Neuronal stem cell (in vitro differentiated cells): ENCODE measurements at regions not wholly inside any gene's neighbourhood (a gene's known extent, or its start where the extent isn't known, plus 50 kb on each side); places are given as distances from the start of the nearest gene placed in this dataset.

Experiments
- DNase-seq: peaks from one replicate; pipeline ENCODE4 v3.0.0-alpha.2; 2013; ENCODE audit warnings: low spot score
- H2AFZ ChIP-seq: one replicate; pipeline ENCODE4 v1.6.1; 2013; ENCODE audit warnings: mild to moderate bottlenecking, low read length, inconsistent platforms
- H2AK5ac ChIP-seq: 2 replicates; pipeline ENCODE4 v1.6.1; 2013; ENCODE audit warnings: low read depth, mild to moderate bottlenecking, inconsistent platforms, low read length, moderate library complexity, mixed read lengths
- H2BK120ac ChIP-seq: 2 replicates; pipeline ENCODE4 v1.6.1; 2013; ENCODE audit warnings: low read depth, mild to moderate bottlenecking, inconsistent platforms, low read length, moderate library complexity, mixed read lengths
- H2BK12ac ChIP-seq: one replicate; pipeline ENCODE4 v1.6.1; 2013; ENCODE audit warnings: low read length, inconsistent platforms
- H2BK15ac ChIP-seq: 2 replicates; pipeline ENCODE4 v1.6.1; 2013; ENCODE audit warnings: mild to moderate bottlenecking, low read length, inconsistent platforms, mixed read lengths
- H2BK5ac ChIP-seq: one replicate; pipeline ENCODE4 v1.6.1; 2013; ENCODE audit warnings: inconsistent platforms, mild to moderate bottlenecking, low read length, moderate library complexity
- H3K14ac ChIP-seq: one replicate; pipeline ENCODE4 v1.6.1; 2013; ENCODE audit warnings: low read length, inconsistent platforms
- H3K18ac ChIP-seq: 2 replicates; pipeline ENCODE4 v1.6.1; 2013; ENCODE audit warnings: low read length, inconsistent platforms
- H3K23ac ChIP-seq: 2 replicates; pipeline ENCODE4 v1.6.1; 2013; ENCODE audit warnings: low read depth, mild to moderate bottlenecking, mixed read lengths, low read length, inconsistent platforms; ENCODE audit not compliant: poor library complexity
- H3K27ac ChIP-seq: replicated peaks from 3 replicates; pipeline ENCODE4 v1.5.1; 2013; ENCODE audit warnings: low read length, inconsistent platforms
- H3K27me3 ChIP-seq, 3 experiments: 2 replicates each; pipeline ENCODE4 v1.6.1; 2013; ENCODE audit warnings: low read length in 3 of 3, mild to moderate bottlenecking in 2 of 3, inconsistent platforms in 1 of 3, low read depth in 1 of 3, mixed read lengths in 1 of 3, moderate library complexity in 1 of 3; ENCODE audit not compliant: control insufficient read depth in 3 of 3, insufficient read depth in 3 of 3
- H3K36me3 ChIP-seq, 2 donors: replicated peaks in 1 of 2; 2 replicates each; pipeline ENCODE4 v1.6.1; 2013; ENCODE audit warnings: low read length in 2 of 2; ENCODE audit not compliant: control insufficient read depth in 2 of 2, insufficient read depth in 2 of 2
- H3K4ac ChIP-seq: 2 replicates; pipeline ENCODE4 v1.6.1; 2013; ENCODE audit warnings: inconsistent platforms, mild to moderate bottlenecking, low read length, moderate library complexity
- H3K4me1 ChIP-seq, 2 donors: 1 replicate in 1 of 2; 2 replicates in 1 of 2; pipeline ENCODE4 v1.6.1; 2013; ENCODE audit warnings: low read length in 2 of 2, low read depth in 1 of 2; ENCODE audit not compliant: control insufficient read depth in 2 of 2, insufficient read depth in 1 of 2
- H3K4me2 ChIP-seq: one replicate; pipeline ENCODE4 v1.6.1; 2013; ENCODE audit warnings: mild to moderate bottlenecking, low read length, inconsistent platforms; ENCODE audit not compliant: insufficient read depth, poor library complexity, severe bottlenecking
- H3K4me3 ChIP-seq, 2 donors: 2 replicates each; pipeline ENCODE4 v1.5.1; 2013; ENCODE audit warnings: low read length in 2 of 2, mild to moderate bottlenecking in 2 of 2, inconsistent platforms in 1 of 2, moderate library complexity in 1 of 2
- H3K79me1 ChIP-seq: one replicate; pipeline ENCODE4 v1.6.1; 2013; ENCODE audit warnings: low read depth, mild to moderate bottlenecking, inconsistent platforms, low read length, moderate library complexity
- H3K9ac ChIP-seq: one replicate; pipeline ENCODE4 v1.6.1; 2013; ENCODE audit warnings: mild to moderate bottlenecking, low read depth, low read length, inconsistent platforms; ENCODE audit not compliant: poor library complexity
- H3K9me3 ChIP-seq, 2 donors: replicated peaks in 1 of 2; 2 replicates each; pipeline versions ENCODE3 to v1.6.1; 2013; ENCODE audit warnings: low read length in 2 of 2, mild to moderate bottlenecking in 2 of 2, inconsistent platforms in 1 of 2, low read depth in 1 of 2, mixed read lengths in 1 of 2, moderate library complexity in 1 of 2; ENCODE audit not compliant: control insufficient read depth in 2 of 2, insufficient read depth in 1 of 2
- H4K8ac ChIP-seq: one replicate; pipeline ENCODE4 v1.6.1; 2013; ENCODE audit warnings: low read depth, mild to moderate bottlenecking, inconsistent platforms, low read length, moderate library complexity
- H4K91ac ChIP-seq: one replicate; pipeline ENCODE4 v1.6.1; 2013; ENCODE audit warnings: low read length, low read depth, mild to moderate bottlenecking, inconsistent platforms; ENCODE audit not compliant: poor library complexity
- WGBS, 2 donors: extraction: QIAGEN DNeasy Blood & Tissue Kit; methylation state at CpG; one replicate each; pipeline ENCODE4 v1.1.7; 2013; ENCODE audit warnings: missing lambda C conversion rate in 2 of 2, mixed read lengths in 1 of 2; ENCODE audit not compliant: insufficient read length in 2 of 2, insufficient replicate concordance in 1 of 2; ENCODE audit errors: extremely low coverage in 2 of 2; 5-methylcytosine and 5-hydroxymethylcytosine counted together

GRCh38 chr18:11266781-11267480 is 117.6 kb upstream of the PIEZO2 start:
- Histone ChIP-seq H2BK12ac (no peak overlapping the region), H3K79me1 (no peaks in the 10 kb centered on the region), H3K36me3 (no peaks in the 10 kb centered on the region), H3K4me3 (no peak overlapping the region), H3K27me3 (no peaks in the 10 kb centered on the region), H3K4ac (no peak overlapping the region), H3K9ac (no peak overlapping the region), H4K8ac (no peak overlapping the region), H3K4me2 (no peak overlapping the region), H2AK5ac (no peak overlapping the region), H2BK5ac (no peak overlapping the region), H3K9me3 (no peaks in the 10 kb centered on the region), H2BK120ac (no peak overlapping the region), H3K18ac (peak overlapping the region; percentile 11), H3K27ac (no peak overlapping the region), H2AFZ (no peak overlapping the region), H4K91ac (no peak overlapping the region), H3K23ac (no peak overlapping the region), H2BK15ac (no peak overlapping the region), H3K14ac (no peak overlapping the region), H3K4me1 (peaks cover 0 to 2% of the 10 kb centered on the region in 2 donors)
- 100% methylated on average over 1 of the region's 10 CpGs; no CpG with 5 or more reads in 1 of the 2 donors for WGBS, 2 donors
- no peak for DNase-seq

- H2BK15ac ChIP-seq = no peak overlapping the region
- no peaks in the 10 kb centered on the region for H3K9me3 ChIP-seq
- no peak overlapping the region for H3K4me2 ChIP-seq
- peaks cover 0 to 5% of the 10 kb centered on the region in 2 donors for H3K4me1 ChIP-seq
- no peak overlapping the region for H3K4me3 ChIP-seq
- DNase-seq = no peak
- H2BK12ac ChIP-seq = no peak overlapping the region
- peak overlapping the region; percentile 64 for H3K27ac ChIP-seq
- no peak overlapping the region for H4K91ac ChIP-seq
- no peak overlapping the region for H3K23ac ChIP-seq
- no peak overlapping the region for H4K8ac ChIP-seq
- H3K14ac ChIP-seq = no peak overlapping the region
- no peak overlapping the region for H3K4ac ChIP-seq
- H3K79me1 ChIP-seq = no peaks in the 10 kb centered on the region
- no peaks in the 10 kb centered on the region for H3K36me3 ChIP-seq
- no CpG with 5 or more reads among the region's 2 CpGs for WGBS, 2 donors
- H2AFZ ChIP-seq = no peak overlapping the region
- no peak overlapping the region for H3K9ac ChIP-seq
- H3K18ac ChIP-seq = no peak overlapping the region
- H2BK120ac ChIP-seq = no peak overlapping the region
- H3K27me3 ChIP-seq = no peaks in the 10 kb centered on the region
- H2AK5ac ChIP-seq = no peak overlapping the region
- H2BK5ac ChIP-seq = no peak overlapping the region
Observed at GRCh38 chr18:11261486-11261885, 112.1 kb upstream of the PIEZO2 start.

- H3K27me3 ChIP-seq = no peaks in the 10 kb centered on the region
- H2AK5ac ChIP-seq = no peak overlapping the region
- no peak overlapping the region for H2AFZ ChIP-seq
- no peak overlapping the region for H3K4me2 ChIP-seq
- no peak overlapping the region for H4K8ac ChIP-seq
- H3K9me3 ChIP-seq = no peaks in the 10 kb centered on the region
- no peak overlapping the region for H3K14ac ChIP-seq
- H3K18ac ChIP-seq = no peak overlapping the region
- H4K91ac ChIP-seq = no peak overlapping the region
- no peak overlapping the region for H3K9ac ChIP-seq
- DNase-seq = peak; percentile 65
- no peak overlapping the region for H2BK12ac ChIP-seq
- H3K4me1 ChIP-seq = peaks cover 0 to 5% of the 10 kb centered on the region in 2 donors
- H3K27ac ChIP-seq = peak overlapping the region; percentile 64
- H3K4me3 ChIP-seq = no peak overlapping the region
- H2BK5ac ChIP-seq = no peak overlapping the region
- no peak overlapping the region for H3K23ac ChIP-seq
- H2BK15ac ChIP-seq = no peak overlapping the region
- no peak overlapping the region for H3K4ac ChIP-seq
- WGBS, 2 donors = no CpG with 5 or more reads among the region's 3 CpGs
- no peaks in the 10 kb centered on the region for H3K79me1 ChIP-seq
- H2BK120ac ChIP-seq = no peak overlapping the region
- H3K36me3 ChIP-seq = no peaks in the 10 kb centered on the region
Observed at GRCh38 chr18:11260961-11261461, 111.6 kb upstream of the PIEZO2 start.

GRCh38 chr18:11259469-11260150 is 110.2 kb upstream of the PIEZO2 start:
- Histone ChIP-seq H3K23ac (no peak overlapping the region), H3K4me2 (no peak overlapping the region), H3K4ac (no peak overlapping the region), H3K9me3 (no peaks in the 10 kb centered on the region), H3K4me3 (no peak overlapping the region), H2BK15ac (no peak overlapping the region), H4K91ac (no peak overlapping the region), H3K4me1 (peaks cover 0 to 10% of the 10 kb centered on the region in 2 donors), H3K14ac (no peak overlapping the region), H2BK120ac (no peak overlapping the region), H2BK12ac (no peak overlapping the region), H3K18ac (peak overlapping the region; percentile 9), H2BK5ac (no peak overlapping the region), H3K27ac (no peak overlapping the region), H3K9ac (no peak overlapping the region), H3K36me3 (no peaks in the 10 kb centered on the region), H4K8ac (no peak overlapping the region), H3K79me1 (no peaks in the 10 kb centered on the region), H2AFZ (peak overlapping the region; percentile 21), H2AK5ac (no peak overlapping the region), H3K27me3 (no peaks in the 10 kb centered on the region)
- DNase-seq = no peak
- no CpG with 5 or more reads among the region's 10 CpGs for WGBS, 2 donors
